ENCODE measurements at regions not wholly inside any gene's neighbourhood (a gene's known extent, or its start where the extent isn't known, plus 50 kb on each side); places are given as distances from the start of the nearest gene placed in this dataset.

DNA sequence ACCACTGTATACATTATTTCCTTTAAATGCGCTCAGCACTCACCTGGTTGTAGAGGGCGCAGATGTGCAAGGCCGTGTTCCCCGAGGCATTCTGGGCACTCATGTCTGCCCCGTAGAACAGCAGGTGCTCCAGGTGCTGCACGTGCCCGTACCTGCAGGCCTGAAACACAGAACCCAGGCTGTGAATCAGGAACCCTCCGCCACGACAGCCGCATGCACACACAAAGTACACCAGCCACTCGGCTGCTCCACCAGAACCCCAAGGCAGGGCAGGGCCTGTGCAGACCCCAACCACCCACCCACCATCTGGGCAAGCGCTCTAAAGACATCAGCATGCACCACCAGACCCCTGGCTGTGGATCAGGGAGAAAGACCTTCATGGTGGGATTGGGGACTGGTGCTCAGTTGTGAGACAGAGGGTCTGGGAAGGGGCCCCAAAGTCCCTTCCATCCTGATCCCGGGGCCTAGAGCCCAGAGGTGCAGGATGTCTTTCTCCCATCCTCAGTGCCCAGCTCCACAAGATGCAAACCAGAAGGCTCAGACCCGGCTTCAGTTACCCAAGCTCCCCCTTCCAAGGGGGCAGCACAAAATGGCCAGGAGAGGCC lies 177.2 kb downstream of the SHANK2 start:
- DNase-seq = no peak
- Histone ChIP-seq H3K9me3 (ENCODE audit: low read length) (no peaks in the 10 kb centered on the region), H3K27ac (ENCODE audit: low read length) (no peak overlapping the region), H3K79me2 (ENCODE audit: low read length) (no peaks in the 10 kb centered on the region), H3K4me3 (ENCODE audit: low read length) (no peak overlapping the region), H3K27me3 (ENCODE audit: low read length) (no peaks in the 10 kb centered on the region), H3K36me3 (ENCODE audit: insufficient read depth, low read length) (no peaks in the 10 kb centered on the region), H2AFZ (ENCODE audit: low read length) (no peak overlapping the region), H3K4me2 (ENCODE audit: low read depth, low read length, poor library complexity, severe bottlenecking) (no peak overlapping the region), H3K9me2 (replicated peaks; ENCODE audit: insufficient read depth, low read length) (no peaks in the 10 kb centered on the region), H3K9ac (ENCODE audit: low read length) (no peak overlapping the region), H4K20me1 (ENCODE audit: insufficient read depth, low read depth, low read length) (no peaks in the 10 kb centered on the region), H3K4me1 (ENCODE audit: low read length) (no peaks in the 10 kb centered on the region)

GRCh38 chr11:71071736-71072509 lies 180.5 kb downstream of the SHANK2 start:
- no peak overlapping the region for H3K9ac ChIP-seq (ENCODE audit: low read length)
- no peaks in the 10 kb centered on the region for H3K36me3 ChIP-seq (ENCODE audit: insufficient read depth, low read length)
- H3K27me3 ChIP-seq (ENCODE audit: low read length) = no peaks in the 10 kb centered on the region
- no peaks in the 10 kb centered on the region for H3K9me3 ChIP-seq (ENCODE audit: low read length)
- H3K4me1 ChIP-seq (ENCODE audit: low read length) = no peaks in the 10 kb centered on the region
- H2AFZ ChIP-seq (ENCODE audit: low read length) = no peak overlapping the region
- H3K9me2 ChIP-seq (replicated peaks; ENCODE audit: insufficient read depth, low read length) = no peaks in the 10 kb centered on the region
- no peak overlapping the region for H3K4me2 ChIP-seq (ENCODE audit: low read depth, low read length, poor library complexity, severe bottlenecking)
- H4K20me1 ChIP-seq (ENCODE audit: insufficient read depth, low read depth, low read length) = no peaks in the 10 kb centered on the region
- H3K79me2 ChIP-seq (ENCODE audit: low read length) = no peaks in the 10 kb centered on the region
- no peak overlapping the region for H3K4me3 ChIP-seq (ENCODE audit: low read length)
- no peak overlapping the region for H3K27ac ChIP-seq (ENCODE audit: low read length)
- no peak for DNase-seq

GRCh38 chr11:71070490-71071453 lies 181.6 kb downstream of the SHANK2 start:
- no peak overlapping the region for H2AFZ ChIP-seq (ENCODE audit: low read length)
- H3K9me2 ChIP-seq (replicated peaks; ENCODE audit: insufficient read depth, low read length) = no peaks in the 10 kb centered on the region
- no peak overlapping the region for H3K27ac ChIP-seq (ENCODE audit: low read length)
- no peaks in the 10 kb centered on the region for H3K79me2 ChIP-seq (ENCODE audit: low read length)
- no peaks in the 10 kb centered on the region for H3K36me3 ChIP-seq (ENCODE audit: insufficient read depth, low read length)
- no peaks in the 10 kb centered on the region for H3K9me3 ChIP-seq (ENCODE audit: low read length)
- H4K20me1 ChIP-seq (ENCODE audit: insufficient read depth, low read depth, low read length) = no peaks in the 10 kb centered on the region
- no peak for DNase-seq
- no peak overlapping the region for H3K4me3 ChIP-seq (ENCODE audit: low read length)
- no peak overlapping the region for H3K9ac ChIP-seq (ENCODE audit: low read length)
- no peak overlapping the region for H3K4me2 ChIP-seq (ENCODE audit: low read depth, low read length, poor library complexity, severe bottlenecking)
- H3K4me1 ChIP-seq (ENCODE audit: low read length) = no peaks in the 10 kb centered on the region
- H3K27me3 ChIP-seq (ENCODE audit: low read length) = no peaks in the 10 kb centered on the region

DNA sequence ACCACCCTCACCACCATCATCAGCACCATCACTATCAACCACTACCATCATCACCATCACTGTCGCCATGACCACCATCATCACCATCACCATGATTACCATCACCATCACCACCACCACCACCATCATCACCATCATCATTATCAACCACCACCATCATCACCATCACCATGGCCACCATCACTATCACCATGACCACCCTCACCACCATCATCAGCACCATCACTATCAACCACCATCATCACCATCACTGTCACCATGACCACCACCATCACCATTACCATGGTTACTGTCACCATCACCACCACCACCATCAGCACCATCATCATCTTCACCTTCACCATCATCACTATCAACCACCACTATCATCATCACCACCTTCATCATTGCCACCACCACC lies 183.4 kb downstream of the SHANK2 start:
- no peaks in the 10 kb centered on the region for H3K79me2 ChIP-seq (ENCODE audit: low read length)
- H4K20me1 ChIP-seq (ENCODE audit: insufficient read depth, low read depth, low read length) = no peaks in the 10 kb centered on the region
- no peak overlapping the region for H3K4me2 ChIP-seq (ENCODE audit: low read depth, low read length, poor library complexity, severe bottlenecking)
- H2AFZ ChIP-seq (ENCODE audit: low read length) = no peak overlapping the region
- H3K27me3 ChIP-seq (ENCODE audit: low read length) = no peaks in the 10 kb centered on the region
- H3K9me3 ChIP-seq (ENCODE audit: low read length) = no peaks in the 10 kb centered on the region
- no peaks in the 10 kb centered on the region for H3K36me3 ChIP-seq (ENCODE audit: insufficient read depth, low read length)
- H3K4me1 ChIP-seq (ENCODE audit: low read length) = no peaks in the 10 kb centered on the region
- H3K27ac ChIP-seq (ENCODE audit: low read length) = no peak overlapping the region
- no peak overlapping the region for H3K4me3 ChIP-seq (ENCODE audit: low read length)
- no peak overlapping the region for H3K9ac ChIP-seq (ENCODE audit: low read length)
- DNase-seq = no peak
- no peaks in the 10 kb centered on the region for H3K9me2 ChIP-seq (replicated peaks; ENCODE audit: insufficient read depth, low read length)

- Histone ChIP-seq H3K4me2 (ENCODE audit: low read depth, low read length, poor library complexity, severe bottlenecking) (no peak overlapping the region), H3K9me3 (ENCODE audit: low read length) (no peaks in the 10 kb centered on the region), H3K9me2 (replicated peaks; ENCODE audit: insufficient read depth, low read length) (no peaks in the 10 kb centered on the region), H2AFZ (ENCODE audit: low read length) (no peak overlapping the region), H3K36me3 (ENCODE audit: insufficient read depth, low read length) (no peaks in the 10 kb centered on the region), H3K4me1 (ENCODE audit: low read length) (no peaks in the 10 kb centered on the region), H3K9ac (ENCODE audit: low read length) (no peak overlapping the region), H3K27ac (ENCODE audit: low read length) (no peak overlapping the region), H4K20me1 (ENCODE audit: insufficient read depth, low read depth, low read length) (no peaks in the 10 kb centered on the region), H3K27me3 (ENCODE audit: low read length) (no peaks in the 10 kb centered on the region), H3K4me3 (ENCODE audit: low read length) (no peak overlapping the region), H3K79me2 (ENCODE audit: low read length) (no peaks in the 10 kb centered on the region)
- no peak for DNase-seq
Observed at GRCh38 chr11:71067753-71068152, 184.6 kb downstream of the SHANK2 start.

- no peaks in the 10 kb centered on the region for H3K27me3 ChIP-seq (ENCODE audit: low read length)
- no peaks in the 10 kb centered on the region for H3K9me3 ChIP-seq (ENCODE audit: low read length)
- no peaks in the 10 kb centered on the region for H3K4me1 ChIP-seq (ENCODE audit: low read length)
- H2AFZ ChIP-seq (ENCODE audit: low read length) = no peak overlapping the region
- no peaks in the 10 kb centered on the region for H4K20me1 ChIP-seq (ENCODE audit: insufficient read depth, low read depth, low read length)
- H3K9ac ChIP-seq (ENCODE audit: low read length) = no peak overlapping the region
- H3K9me2 ChIP-seq (replicated peaks; ENCODE audit: insufficient read depth, low read length) = no peaks in the 10 kb centered on the region
- H3K79me2 ChIP-seq (ENCODE audit: low read length) = no peaks in the 10 kb centered on the region
- no peak overlapping the region for H3K4me3 ChIP-seq (ENCODE audit: low read length)
- DNase-seq = no peak
- H3K27ac ChIP-seq (ENCODE audit: low read length) = no peak overlapping the region
- H3K4me2 ChIP-seq (ENCODE audit: low read depth, low read length, poor library complexity, severe bottlenecking) = no peak overlapping the region
- no peaks in the 10 kb centered on the region for H3K36me3 ChIP-seq (ENCODE audit: insufficient read depth, low read length)
Observed at GRCh38 chr11:71066311-71066710, 186.1 kb downstream of the SHANK2 start.

GRCh38 chr11:71065841-71066240 lies 186.5 kb downstream of the SHANK2 start:
- Histone ChIP-seq H3K4me1 (ENCODE audit: low read length) (no peaks in the 10 kb centered on the region), H3K27me3 (ENCODE audit: low read length) (no peaks in the 10 kb centered on the region), H3K4me2 (ENCODE audit: low read depth, low read length, poor library complexity, severe bottlenecking) (no peak overlapping the region), H3K4me3 (ENCODE audit: low read length) (no peak overlapping the region), H3K9me2 (replicated peaks; ENCODE audit: insufficient read depth, low read length) (no peaks in the 10 kb centered on the region), H3K27ac (ENCODE audit: low read length) (no peak overlapping the region), H2AFZ (ENCODE audit: low read length) (no peak overlapping the region), H3K9me3 (ENCODE audit: low read length) (no peaks in the 10 kb centered on the region), H3K36me3 (ENCODE audit: insufficient read depth, low read length) (no peaks in the 10 kb centered on the region), H3K79me2 (ENCODE audit: low read length) (no peaks in the 10 kb centered on the region), H3K9ac (ENCODE audit: low read length) (no peak overlapping the region), H4K20me1 (ENCODE audit: insufficient read depth, low read depth, low read length) (no peaks in the 10 kb centered on the region)
- no peak for DNase-seq
